Fibroblast of lung (primary cell): ENCODE measurements at regions not wholly inside any gene's neighbourhood (a gene's known extent, or its start where the extent isn't known, plus 50 kb on each side); places are given as distances from the start of the nearest gene placed in this dataset.

Source experiments
- CTCF ChIP-seq, 2 donors: IDR thresholded peaks in 1 of 2; conservative IDR thresholded peaks in 1 of 2; 1 replicate in 1 of 2; 2 replicates in 1 of 2; pipeline ENCODE4 v1.5.1; 2011 to 2012; ENCODE audit warnings: low read length in 2 of 2, control low read depth in 1 of 2, inconsistent platforms in 1 of 2, low read depth in 1 of 2, mild to moderate bottlenecking in 1 of 2
- EZH2 ChIP-seq: IDR thresholded peaks from 2 replicates; pipeline ENCODE4 v1.5.1; 2012; ENCODE audit warnings: low read length, control low read depth, mild to moderate bottlenecking; ENCODE audit errors: missing control alignments

GRCh38 chr12:84348582-84348981 lies 564.0 kb downstream of the SLC6A15 start:
- no peak for TF ChIP-seq CTCF (conservative IDR thresholded peaks at IDR 0.05 in 1 of 2, IDR thresholded peaks at IDR 0.05 in 1 of 2; ENCODE audit: low read depth in 1 of 2, low read length in 2 of 2)
- TF ChIP-seq EZH2: no peak
